Gastroesophageal sphincter (tissue), 4 donors: ENCODE measurements at regions not wholly inside any gene's neighbourhood (a gene's known extent, or its start where the extent isn't known, plus 50 kb on each side); places are given as distances from the start of the nearest gene placed in this dataset.

Experiments
- ATAC-seq: fragments of 150-250 bp; one replicate; pipeline ENCODE4 v1.9.1; 2016; ENCODE audit warnings: mild to moderate bottlenecking, moderate library complexity
- H3K27ac ChIP-seq, 4 donors: fragments of 200-600 bp; sonication (generic) in 3 of 4; 1 replicate in 3 of 4; 2 replicates in 1 of 4; pipeline ENCODE4 v1.5.1; 2016 to 2019
- H3K27me3 ChIP-seq: fragments of 200-600 bp; sonication (generic); one replicate; pipeline ENCODE4 v1.5.1; 2019
- H3K36me3 ChIP-seq, 2 donors: fragments of 200-600 bp; sonication (generic); one replicate each; pipeline ENCODE4 v1.5.1; 2019; ENCODE audit warnings: control low read depth in 1 of 2
- H3K4me1 ChIP-seq, 3 donors: fragments of 200-600 bp; sonication (generic); 1 replicate in 2 of 3; 2 replicates in 1 of 3; pipeline ENCODE4 v1.5.1; 2016 to 2019; ENCODE audit warnings: control low read depth in 2 of 3
- H3K4me3 ChIP-seq, 2 donors: fragments of 200-600 bp; sonication (generic); one replicate each; pipeline ENCODE4 v1.5.1; 2019; ENCODE audit warnings: mild to moderate bottlenecking in 1 of 2, moderate library complexity in 1 of 2
- H3K9me3 ChIP-seq, 3 donors: fragments of 200-600 bp; sonication (generic); one replicate each; pipeline ENCODE4 v1.5.1; 2017 to 2019; ENCODE audit warnings: control low read depth in 2 of 3
- EP300 ChIP-seq: sonication (generic); formaldehyde crosslinking; IDR thresholded peaks from one replicate; pipeline ENCODE4 v1.6.1; 2017; ENCODE audit warnings: antibody characterized with exemption, mild to moderate bottlenecking
- POLR2A ChIP-seq, 2 donors: fragments of 450-650 bp; IDR thresholded peaks; one replicate each; pipeline ENCODE4 v1.6.1; 2017; ENCODE audit warnings: antibody characterized with exemption in 2 of 2, mild to moderate bottlenecking in 2 of 2, moderate library complexity in 1 of 2
- POLR2AphosphoS5 ChIP-seq: sonication (generic); formaldehyde crosslinking; IDR thresholded peaks from one replicate; pipeline ENCODE4 v1.6.1; 2017; ENCODE audit warnings: antibody characterized with exemption
- WGBS, 2 donors: methylation state at CpG; one replicate each; pipeline ENCODE4 v1.1.5; 2018; ENCODE audit warnings: low coverage in 1 of 2; 5-methylcytosine and 5-hydroxymethylcytosine counted together
- TF ChIP-seq, protein P1 (sequence below), 4 experiments: fragments of 200-600 bp in 2 of 4; fragments of 450-650 bp in 2 of 4; sonication (generic) in 1 of 4; IDR thresholded peaks; one replicate each; pipeline ENCODE4 v1.5.1; 2017 to 2019; ENCODE audit warnings: antibody characterized with exemption in 4 of 4, mild to moderate bottlenecking in 2 of 4, moderate library complexity in 2 of 4

DNA sequence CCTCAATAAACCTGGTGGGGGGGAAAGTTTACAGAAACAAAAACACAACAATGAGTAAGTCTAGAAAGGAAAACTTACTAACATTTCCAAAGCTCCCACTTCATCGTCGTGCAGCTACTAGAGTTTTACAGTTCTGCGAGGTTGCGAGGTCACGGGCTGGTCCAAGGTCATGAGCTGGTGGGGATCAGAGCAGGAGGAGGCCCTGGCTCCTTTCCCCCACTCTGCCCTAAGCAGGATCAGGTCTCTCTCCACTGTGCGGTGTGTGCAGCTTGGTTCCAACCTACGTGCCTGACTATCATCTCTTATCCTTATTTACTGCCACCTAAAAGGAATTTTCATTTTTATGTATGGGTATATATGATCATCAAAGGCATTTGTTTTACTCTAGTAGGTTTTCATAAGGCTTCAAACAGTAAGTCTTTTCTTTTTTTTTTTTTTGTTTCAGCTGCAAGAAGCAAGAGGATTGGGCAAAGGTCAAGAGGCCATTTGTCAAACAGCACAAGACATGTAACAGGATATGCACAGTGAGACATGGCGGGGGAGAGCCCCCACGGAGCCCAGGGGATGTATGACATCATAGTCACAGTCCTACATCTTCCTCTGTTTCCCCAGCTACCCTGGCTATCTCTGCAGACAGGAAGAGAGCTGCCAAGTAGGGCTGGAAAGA lies 76.6 kb upstream of the POMP start:
- no peaks in the 10 kb centered on the region for H3K4me1 ChIP-seq
- TF ChIP-seq EP300 (no peak), POLR2AphosphoS5 (no peak), POLR2A (IDR thresholded peaks at IDR 0.05) (no peak)
- TF ChIP-seq, protein P1, sequence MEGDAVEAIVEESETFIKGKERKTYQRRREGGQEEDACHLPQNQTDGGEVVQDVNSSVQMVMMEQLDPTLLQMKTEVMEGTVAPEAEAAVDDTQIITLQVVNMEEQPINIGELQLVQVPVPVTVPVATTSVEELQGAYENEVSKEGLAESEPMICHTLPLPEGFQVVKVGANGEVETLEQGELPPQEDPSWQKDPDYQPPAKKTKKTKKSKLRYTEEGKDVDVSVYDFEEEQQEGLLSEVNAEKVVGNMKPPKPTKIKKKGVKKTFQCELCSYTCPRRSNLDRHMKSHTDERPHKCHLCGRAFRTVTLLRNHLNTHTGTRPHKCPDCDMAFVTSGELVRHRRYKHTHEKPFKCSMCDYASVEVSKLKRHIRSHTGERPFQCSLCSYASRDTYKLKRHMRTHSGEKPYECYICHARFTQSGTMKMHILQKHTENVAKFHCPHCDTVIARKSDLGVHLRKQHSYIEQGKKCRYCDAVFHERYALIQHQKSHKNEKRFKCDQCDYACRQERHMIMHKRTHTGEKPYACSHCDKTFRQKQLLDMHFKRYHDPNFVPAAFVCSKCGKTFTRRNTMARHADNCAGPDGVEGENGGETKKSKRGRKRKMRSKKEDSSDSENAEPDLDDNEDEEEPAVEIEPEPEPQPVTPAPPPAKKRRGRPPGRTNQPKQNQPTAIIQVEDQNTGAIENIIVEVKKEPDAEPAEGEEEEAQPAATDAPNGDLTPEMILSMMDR (IDR thresholded peaks at IDR 0.05) = no peak

DNA sequence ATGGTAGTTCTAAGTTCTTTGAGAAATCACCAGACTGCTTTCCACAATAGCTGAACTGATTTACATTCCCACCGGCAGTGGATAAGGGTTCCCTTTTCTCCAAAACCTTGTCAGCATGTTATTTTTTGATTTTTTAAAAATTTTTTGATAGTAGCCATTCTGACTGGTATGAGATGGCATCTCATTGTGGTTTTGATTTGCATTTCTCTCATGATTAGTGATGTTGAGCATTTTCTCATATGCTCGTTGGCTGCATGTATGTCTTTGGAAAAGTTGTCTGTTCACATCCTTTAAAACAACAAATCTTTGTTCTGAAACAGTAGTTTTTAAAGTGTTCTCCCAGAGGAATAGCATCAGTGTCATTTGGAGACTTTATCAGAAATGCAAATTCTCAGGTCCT lies 77.5 kb upstream of the POMP start:
- 76 to 95% methylated on average over 2 of the region's 2 CpGs for WGBS, 2 donors
- TF ChIP-seq EP300 = no peak
- Histone ChIP-seq H3K27me3 (no peaks in the 10 kb centered on the region), H3K36me3 (no peaks in the 10 kb centered on the region), H3K27ac (no peak overlapping the region), H3K4me3 (no peak overlapping the region), H3K4me1 (no peaks in the 10 kb centered on the region), H3K9me3 (no peaks in the 10 kb centered on the region)
- no peak for ATAC-seq

More for the DNA sequence above, 76.6 kb upstream of the POMP start:
- Histone ChIP-seq H3K9me3 (no peaks in the 10 kb centered on the region), H3K27ac (no peak overlapping the region), H3K27me3 (no peaks in the 10 kb centered on the region), H3K36me3 (no peaks in the 10 kb centered on the region), H3K4me3 (no peak overlapping the region)
- WGBS, 2 donors = 79 to 82% methylated on average over 6 to 7 of the region's 9 CpGs
- no peak for ATAC-seq

DNA sequence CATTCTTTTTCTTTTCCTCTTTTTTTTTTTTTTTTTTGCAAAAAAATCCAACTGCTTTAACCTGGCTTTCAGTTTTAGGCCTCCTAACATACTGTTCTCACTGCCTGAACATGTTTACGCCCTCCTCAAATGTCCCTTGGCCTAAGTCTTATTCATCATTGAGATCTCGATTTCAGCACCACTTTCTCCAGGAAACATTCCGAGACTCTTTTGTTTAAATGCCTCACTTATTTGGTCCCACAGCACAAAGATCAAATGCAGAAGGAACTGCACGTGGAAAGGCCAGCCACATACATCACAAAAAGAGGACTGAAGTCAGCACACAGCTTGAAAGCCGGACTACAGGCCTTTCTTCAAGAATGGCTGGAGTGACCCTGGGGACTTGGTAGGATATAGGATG lies 79.2 kb upstream of the POMP start:
- WGBS, 2 donors = 48 to 75% methylated on average over 5 of the region's 5 CpGs
- no peaks in the 10 kb centered on the region for H3K36me3 ChIP-seq
- no peak overlapping the region for H3K27ac ChIP-seq
- no peaks in the 10 kb centered on the region for H3K9me3 ChIP-seq
- TF ChIP-seq, protein P1 (IDR thresholded peaks at IDR 0.05) = no peak
- TF ChIP-seq EP300 = no peak
- no peak for TF ChIP-seq POLR2AphosphoS5
- no peak for TF ChIP-seq POLR2A (IDR thresholded peaks at IDR 0.05)
- no peak for ATAC-seq
- no peak overlapping the region for H3K4me3 ChIP-seq
- H3K27me3 ChIP-seq = no peaks in the 10 kb centered on the region
- no peaks in the 10 kb centered on the region for H3K4me1 ChIP-seq

DNA sequence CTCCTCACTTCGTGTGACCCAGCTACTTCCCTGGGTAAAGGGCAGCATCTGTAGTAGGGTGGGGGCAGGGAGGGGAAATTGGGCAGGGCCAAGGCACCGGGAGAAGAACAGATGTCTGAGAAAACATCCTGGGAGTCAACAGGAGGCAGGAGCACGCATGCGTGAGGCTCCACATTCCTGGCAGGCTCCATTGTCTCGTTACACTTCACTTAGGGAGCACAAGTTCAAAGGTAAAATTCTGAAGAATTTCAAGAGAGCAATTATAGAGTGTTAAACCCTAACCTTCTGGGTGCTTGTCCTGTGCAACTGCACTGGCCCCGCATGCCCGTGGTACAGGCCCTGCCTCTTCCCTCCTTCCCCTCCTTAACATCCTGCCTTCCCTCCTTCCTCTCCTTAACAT lies 79.6 kb upstream of the POMP start:
- ATAC-seq = no peak
- Histone ChIP-seq H3K9me3 (no peaks in the 10 kb centered on the region), H3K4me3 (no peak overlapping the region), H3K36me3 (no peaks in the 10 kb centered on the region), H3K27ac (no peak overlapping the region), H3K4me1 (no peaks in the 10 kb centered on the region), H3K27me3 (no peaks in the 10 kb centered on the region)
- 47 to 53% methylated on average over 3 to 7 of the region's 7 CpGs for WGBS, 2 donors
- TF ChIP-seq POLR2A (IDR thresholded peaks at IDR 0.05) (no peak), EP300 (no peak), POLR2AphosphoS5 (no peak)
- TF ChIP-seq, protein P1 (IDR thresholded peaks at IDR 0.05) = no peak

DNA sequence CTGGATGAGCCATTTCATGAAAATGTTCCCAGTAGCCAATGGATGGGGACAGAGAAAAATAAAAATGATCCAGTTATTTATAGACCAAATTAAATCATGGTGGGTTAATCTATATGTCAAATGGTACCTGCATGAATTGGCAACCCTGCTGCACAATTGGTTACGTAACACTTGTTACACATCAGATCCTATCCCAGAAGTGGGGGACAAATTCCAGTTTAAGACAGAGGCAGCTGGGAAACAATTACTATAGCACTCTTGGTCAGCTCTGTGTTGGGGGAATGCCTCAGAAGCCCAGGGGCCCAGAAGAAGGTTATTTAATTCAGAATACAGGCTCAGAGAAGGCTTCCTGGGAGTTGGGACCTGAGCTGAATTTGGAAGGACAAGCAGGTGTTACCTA lies 81.1 kb upstream of the FLT1 start:
- TF ChIP-seq EP300 (no peak), POLR2AphosphoS5 (no peak), POLR2A (IDR thresholded peaks at IDR 0.05) (no peak)
- TF ChIP-seq, protein P1 (IDR thresholded peaks at IDR 0.05) = no peak
- no peaks in the 10 kb centered on the region for H3K9me3 ChIP-seq
- ATAC-seq = no peak
- H3K27me3 ChIP-seq = no peaks in the 10 kb centered on the region
- no peaks in the 10 kb centered on the region for H3K4me1 ChIP-seq
- 40 to 82% methylated on average over 1 of the region's 1 CpG for WGBS, 2 donors
- H3K27ac ChIP-seq = no peak overlapping the region
- H3K4me3 ChIP-seq = no peak overlapping the region
- H3K36me3 ChIP-seq = no peaks in the 10 kb centered on the region
